ENCODE measurements at regions not wholly inside any gene's neighbourhood (a gene's known extent, or its start where the extent isn't known, plus 50 kb on each side); places are given as distances from the start of the nearest gene placed in this dataset.

DNA sequence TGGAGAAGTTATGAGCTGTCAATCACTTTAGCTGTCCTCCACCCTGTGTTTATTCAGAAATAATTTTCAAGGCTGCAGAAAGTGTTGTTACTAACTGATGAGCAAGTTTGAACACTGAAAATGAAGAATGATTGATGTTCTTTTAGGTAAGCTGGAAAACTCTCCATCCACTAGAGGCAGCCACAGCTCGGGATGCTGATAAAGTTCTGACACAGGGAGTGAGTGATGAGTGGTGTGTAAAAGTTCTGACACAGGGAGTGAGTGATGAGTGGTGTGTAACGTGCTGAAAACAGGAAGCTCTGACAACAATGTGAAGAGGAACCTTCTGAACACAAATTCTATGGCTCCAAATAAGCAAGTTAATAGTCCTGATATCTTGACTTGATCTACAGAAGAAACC, 197.5 kb upstream of the PTBP2 start:
- WGBS (ENCODE audit: insufficient coverage, low coverage, missing lambda C conversion rate), result 0% methylated on average over 2 of the region's 2 CpGs
- H3K79me2 ChIP-seq (ENCODE audit: control insufficient read depth, insufficient read depth, low read length), result no peaks in the 10 kb centered on the region
- H3K27ac ChIP-seq (ENCODE audit: extremely low read depth, low read depth, low read length), result no peak overlapping the region
- POLR2A ChIA-PET, result no interaction called here
- no peaks in the 10 kb centered on the region for H3K9me3 ChIP-seq (replicated peaks; ENCODE audit: control insufficient read depth, insufficient read depth, low read depth, low read length)
- H3K4me3 ChIP-seq, result no peak overlapping the region
- H3K36me3 ChIP-seq (ENCODE audit: control insufficient read depth, insufficient read depth, low read length), result no peaks in the 10 kb centered on the region
- no peak overlapping the region for H2AFZ ChIP-seq (ENCODE audit: low read depth, low read length)
- no peaks in the 10 kb centered on the region for H3K9me1 ChIP-seq (ENCODE audit: control insufficient read depth, insufficient read depth, low read length)
- in situ Hi-C loops (cut with MboI), result no loop called here
- FAIRE-seq (no peak), ATAC-seq (no peak), DNase-seq (ENCODE audit: extremely low read depth in 1 of 4, low spot score in 3 of 4) (no peak)
- H3K4me1 ChIP-seq (replicated peaks in 1 of 2; ENCODE audit: control insufficient read depth in 2 of 2, insufficient read depth in 2 of 2, low read length in 2 of 2), result no peaks in the 10 kb centered on the region
- CTCF ChIA-PET (ENCODE audit: low intra/inter-chr PET ratio), result no interaction called here
- H3K27me3 ChIP-seq (ENCODE audit: control insufficient read depth in 2 of 2, insufficient read depth in 2 of 2, low read length in 2 of 2), result no peaks in the 10 kb centered on the region
- H4K20me1 ChIP-seq (replicated peaks; ENCODE audit: control insufficient read depth, insufficient read depth, low read length), result no peaks in the 10 kb centered on the region
- BruUV-seq (replicated peaks), result no TSS peak
- no peak overlapping the region for H3K9ac ChIP-seq (ENCODE audit: insufficient read depth in 1 of 2, low read depth in 2 of 2, low read length in 2 of 2)
- intact Hi-C loops (cut with micrococcal nuclease), result no loop called here
- H3K4me2 ChIP-seq (ENCODE audit: insufficient read depth, low read length), result no peak overlapping the region
- TF ChIP-seq SAP30 (IDR thresholded peaks at IDR 0.05; ENCODE audit: borderline replicate concordance, insufficient read depth, low read depth, low read length, poor library complexity, severe bottlenecking), result no peak
- TF ChIP-seq, protein P1, sequence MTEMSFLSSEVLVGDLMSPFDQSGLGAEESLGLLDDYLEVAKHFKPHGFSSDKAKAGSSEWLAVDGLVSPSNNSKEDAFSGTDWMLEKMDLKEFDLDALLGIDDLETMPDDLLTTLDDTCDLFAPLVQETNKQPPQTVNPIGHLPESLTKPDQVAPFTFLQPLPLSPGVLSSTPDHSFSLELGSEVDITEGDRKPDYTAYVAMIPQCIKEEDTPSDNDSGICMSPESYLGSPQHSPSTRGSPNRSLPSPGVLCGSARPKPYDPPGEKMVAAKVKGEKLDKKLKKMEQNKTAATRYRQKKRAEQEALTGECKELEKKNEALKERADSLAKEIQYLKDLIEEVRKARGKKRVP (CRISPR knock-in tag; IDR thresholded peaks at IDR 0.05), result no peak
- TF ChIP-seq ELF4 (CRISPR knock-in tag; IDR thresholded peaks at IDR 0.05), result no peak
- TF ChIP-seq TFAM (CRISPR knock-in tag; conservative IDR thresholded peaks at IDR 0.05), result no peak
- TF ChIP-seq, protein P2, sequence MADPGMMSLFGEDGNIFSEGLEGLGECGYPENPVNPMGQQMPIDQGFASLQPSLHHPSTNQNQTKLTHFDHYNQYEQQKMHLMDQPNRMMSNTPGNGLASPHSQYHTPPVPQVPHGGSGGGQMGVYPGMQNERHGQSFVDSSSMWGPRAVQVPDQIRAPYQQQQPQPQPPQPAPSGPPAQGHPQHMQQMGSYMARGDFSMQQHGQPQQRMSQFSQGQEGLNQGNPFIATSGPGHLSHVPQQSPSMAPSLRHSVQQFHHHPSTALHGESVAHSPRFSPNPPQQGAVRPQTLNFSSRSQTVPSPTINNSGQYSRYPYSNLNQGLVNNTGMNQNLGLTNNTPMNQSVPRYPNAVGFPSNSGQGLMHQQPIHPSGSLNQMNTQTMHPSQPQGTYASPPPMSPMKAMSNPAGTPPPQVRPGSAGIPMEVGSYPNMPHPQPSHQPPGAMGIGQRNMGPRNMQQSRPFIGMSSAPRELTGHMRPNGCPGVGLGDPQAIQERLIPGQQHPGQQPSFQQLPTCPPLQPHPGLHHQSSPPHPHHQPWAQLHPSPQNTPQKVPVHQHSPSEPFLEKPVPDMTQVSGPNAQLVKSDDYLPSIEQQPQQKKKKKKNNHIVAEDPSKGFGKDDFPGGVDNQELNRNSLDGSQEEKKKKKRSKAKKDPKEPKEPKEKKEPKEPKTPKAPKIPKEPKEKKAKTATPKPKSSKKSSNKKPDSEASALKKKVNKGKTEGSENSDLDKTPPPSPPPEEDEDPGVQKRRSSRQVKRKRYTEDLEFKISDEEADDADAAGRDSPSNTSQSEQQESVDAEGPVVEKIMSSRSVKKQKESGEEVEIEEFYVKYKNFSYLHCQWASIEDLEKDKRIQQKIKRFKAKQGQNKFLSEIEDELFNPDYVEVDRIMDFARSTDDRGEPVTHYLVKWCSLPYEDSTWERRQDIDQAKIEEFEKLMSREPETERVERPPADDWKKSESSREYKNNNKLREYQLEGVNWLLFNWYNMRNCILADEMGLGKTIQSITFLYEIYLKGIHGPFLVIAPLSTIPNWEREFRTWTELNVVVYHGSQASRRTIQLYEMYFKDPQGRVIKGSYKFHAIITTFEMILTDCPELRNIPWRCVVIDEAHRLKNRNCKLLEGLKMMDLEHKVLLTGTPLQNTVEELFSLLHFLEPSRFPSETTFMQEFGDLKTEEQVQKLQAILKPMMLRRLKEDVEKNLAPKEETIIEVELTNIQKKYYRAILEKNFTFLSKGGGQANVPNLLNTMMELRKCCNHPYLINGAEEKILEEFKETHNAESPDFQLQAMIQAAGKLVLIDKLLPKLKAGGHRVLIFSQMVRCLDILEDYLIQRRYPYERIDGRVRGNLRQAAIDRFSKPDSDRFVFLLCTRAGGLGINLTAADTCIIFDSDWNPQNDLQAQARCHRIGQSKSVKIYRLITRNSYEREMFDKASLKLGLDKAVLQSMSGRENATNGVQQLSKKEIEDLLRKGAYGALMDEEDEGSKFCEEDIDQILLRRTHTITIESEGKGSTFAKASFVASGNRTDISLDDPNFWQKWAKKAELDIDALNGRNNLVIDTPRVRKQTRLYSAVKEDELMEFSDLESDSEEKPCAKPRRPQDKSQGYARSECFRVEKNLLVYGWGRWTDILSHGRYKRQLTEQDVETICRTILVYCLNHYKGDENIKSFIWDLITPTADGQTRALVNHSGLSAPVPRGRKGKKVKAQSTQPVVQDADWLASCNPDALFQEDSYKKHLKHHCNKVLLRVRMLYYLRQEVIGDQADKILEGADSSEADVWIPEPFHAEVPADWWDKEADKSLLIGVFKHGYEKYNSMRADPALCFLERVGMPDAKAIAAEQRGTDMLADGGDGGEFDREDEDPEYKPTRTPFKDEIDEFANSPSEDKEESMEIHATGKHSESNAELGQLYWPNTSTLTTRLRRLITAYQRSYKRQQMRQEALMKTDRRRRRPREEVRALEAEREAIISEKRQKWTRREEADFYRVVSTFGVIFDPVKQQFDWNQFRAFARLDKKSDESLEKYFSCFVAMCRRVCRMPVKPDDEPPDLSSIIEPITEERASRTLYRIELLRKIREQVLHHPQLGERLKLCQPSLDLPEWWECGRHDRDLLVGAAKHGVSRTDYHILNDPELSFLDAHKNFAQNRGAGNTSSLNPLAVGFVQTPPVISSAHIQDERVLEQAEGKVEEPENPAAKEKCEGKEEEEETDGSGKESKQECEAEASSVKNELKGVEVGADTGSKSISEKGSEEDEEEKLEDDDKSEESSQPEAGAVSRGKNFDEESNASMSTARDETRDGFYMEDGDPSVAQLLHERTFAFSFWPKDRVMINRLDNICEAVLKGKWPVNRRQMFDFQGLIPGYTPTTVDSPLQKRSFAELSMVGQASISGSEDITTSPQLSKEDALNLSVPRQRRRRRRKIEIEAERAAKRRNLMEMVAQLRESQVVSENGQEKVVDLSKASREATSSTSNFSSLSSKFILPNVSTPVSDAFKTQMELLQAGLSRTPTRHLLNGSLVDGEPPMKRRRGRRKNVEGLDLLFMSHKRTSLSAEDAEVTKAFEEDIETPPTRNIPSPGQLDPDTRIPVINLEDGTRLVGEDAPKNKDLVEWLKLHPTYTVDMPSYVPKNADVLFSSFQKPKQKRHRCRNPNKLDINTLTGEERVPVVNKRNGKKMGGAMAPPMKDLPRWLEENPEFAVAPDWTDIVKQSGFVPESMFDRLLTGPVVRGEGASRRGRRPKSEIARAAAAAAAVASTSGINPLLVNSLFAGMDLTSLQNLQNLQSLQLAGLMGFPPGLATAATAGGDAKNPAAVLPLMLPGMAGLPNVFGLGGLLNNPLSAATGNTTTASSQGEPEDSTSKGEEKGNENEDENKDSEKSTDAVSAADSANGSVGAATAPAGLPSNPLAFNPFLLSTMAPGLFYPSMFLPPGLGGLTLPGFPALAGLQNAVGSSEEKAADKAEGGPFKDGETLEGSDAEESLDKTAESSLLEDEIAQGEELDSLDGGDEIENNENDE (IDR thresholded peaks at IDR 0.05; ENCODE audit: low read depth, low read length), result no peak
- no peak for TF ChIP-seq ATF7 (IDR thresholded peaks at IDR 0.05)
- TF ChIP-seq CHD1 (IDR thresholded peaks at IDR 0.05; ENCODE audit: low read length), result no peak
- no peak for TF ChIP-seq ARID2 (IDR thresholded peaks at IDR 0.05)
- TF ChIP-seq, protein P3, sequence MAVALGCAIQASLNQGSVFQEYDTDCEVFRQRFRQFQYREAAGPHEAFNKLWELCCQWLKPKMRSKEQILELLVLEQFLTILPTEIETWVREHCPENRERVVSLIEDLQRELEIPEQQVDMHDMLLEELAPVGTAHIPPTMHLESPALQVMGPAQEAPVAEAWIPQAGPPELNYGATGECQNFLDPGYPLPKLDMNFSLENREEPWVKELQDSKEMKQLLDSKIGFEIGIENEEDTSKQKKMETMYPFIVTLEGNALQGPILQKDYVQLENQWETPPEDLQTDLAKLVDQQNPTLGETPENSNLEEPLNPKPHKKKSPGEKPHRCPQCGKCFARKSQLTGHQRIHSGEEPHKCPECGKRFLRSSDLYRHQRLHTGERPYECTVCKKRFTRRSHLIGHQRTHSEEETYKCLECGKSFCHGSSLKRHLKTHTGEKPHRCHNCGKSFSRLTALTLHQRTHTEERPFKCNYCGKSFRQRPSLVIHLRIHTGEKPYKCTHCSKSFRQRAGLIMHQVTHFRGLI (CRISPR knock-in tag; IDR thresholded peaks at IDR 0.05), result no peak
- TF ChIP-seq RBM17 (IDR thresholded peaks at IDR 0.05; ENCODE audit: borderline replicate concordance, low read depth, low read length), result no peak
